HEK293 (cell line): ENCODE measurements at regions not wholly inside any gene's neighbourhood (a gene's known extent, or its start where the extent isn't known, plus 50 kb on each side); places are given as distances from the start of the nearest gene placed in this dataset.

Experiments used
- CTCF ChIA-PET: fragments of 350-600 bp; formaldehyde crosslinking; extraction: SDS; loops from one replicate; lab custom pipeline; 2021; ENCODE audit warnings: antibody characterized with exemption; lab: Yijun Ruan, JAX
- POLR2A ChIA-PET: fragments of 300-600 bp; formaldehyde crosslinking; extraction: SDS; loops from one replicate; lab custom pipeline; 2020; ENCODE audit warnings: antibody characterized with exemption, inconsistent platforms; lab: Yijun Ruan, JAX
- H3K27ac ChIP-seq: fragments of 200-500 bp; sonication (Bioruptor generic); 2 replicates; pipeline ENCODE4 v1.5.1; 2014; ENCODE audit warnings: low read depth, low read length, control low read depth, inconsistent platforms; ENCODE audit errors: extremely low read depth
- H3K36me3 ChIP-seq, 2 experiments: fragments of 200-500 bp in 1 of 2; sonication (Bioruptor generic) in 1 of 2; 1 replicate in 1 of 2; 2 replicates in 1 of 2; pipeline ENCODE4 v1.5.1; 2014 to 2017; ENCODE audit warnings: inconsistent platforms in 2 of 2, low read length in 2 of 2; ENCODE audit not compliant: control insufficient read depth in 2 of 2, insufficient read depth in 1 of 2
- H3K4me1 ChIP-seq: fragments of 200-500 bp; sonication (Bioruptor generic); 2 replicates; pipeline ENCODE4 v1.5.1; 2014; ENCODE audit warnings: mild to moderate bottlenecking, low read length, inconsistent platforms; ENCODE audit not compliant: control insufficient read depth, insufficient read depth
- H3K4me3 ChIP-seq: 2 replicates; pipeline ENCODE4 v1.5.1; 2011; ENCODE audit warnings: low read depth, mild to moderate bottlenecking, control low read depth, low read length, moderate library complexity
- H3K9me3 ChIP-seq: fragments of 200-500 bp; sonication (Bioruptor generic); 2 replicates; pipeline ENCODE4 v1.5.1; 2014; ENCODE audit warnings: low read depth, low read length, inconsistent platforms; ENCODE audit not compliant: control insufficient read depth, insufficient read depth
- GLI2 ChIP-seq: fragments of 450-650 bp; formaldehyde crosslinking; IDR thresholded peaks from 2 replicates; pipeline ENCODE4; 2017; ENCODE audit warnings: missing biosample characterization, missing genetic modification characterization, low read depth, borderline replicate concordance
- GLIS1 ChIP-seq: fragments of 450-650 bp; formaldehyde crosslinking; IDR thresholded peaks from 2 replicates; pipeline ENCODE4 v1.5.1; 2016; ENCODE audit warnings: missing biosample characterization, missing genetic modification characterization
- KLF9 ChIP-seq: fragments of 450-650 bp; formaldehyde crosslinking; IDR thresholded peaks from 2 replicates; pipeline ENCODE4 v1.5.1; 2016; ENCODE audit warnings: missing biosample characterization, missing genetic modification characterization, low read depth
- MZF1 ChIP-seq: fragments of 450-650 bp; formaldehyde crosslinking; IDR thresholded peaks from 2 replicates; pipeline ENCODE4 v1.5.1; 2017; ENCODE audit warnings: missing biosample characterization, missing genetic modification characterization, borderline replicate concordance
- SCRT1 ChIP-seq: fragments of 450-650 bp; formaldehyde crosslinking; IDR thresholded peaks from 2 replicates; pipeline ENCODE4 v1.5.1; 2016; ENCODE audit warnings: missing biosample characterization, missing genetic modification characterization, borderline replicate concordance
- YY1 ChIP-seq: fragments of 450-650 bp; formaldehyde crosslinking; IDR thresholded peaks from 2 replicates; pipeline ENCODE4 v1.5.1; 2018; ENCODE audit warnings: missing biosample characterization, missing genetic modification characterization
- ZBTB17 ChIP-seq: fragments of 450-650 bp; formaldehyde crosslinking; IDR thresholded peaks from 2 replicates; pipeline ENCODE4 v1.5.1; 2016; ENCODE audit warnings: missing biosample characterization, missing genetic modification characterization
- ZBTB21 ChIP-seq: fragments of 450-650 bp; formaldehyde crosslinking; IDR thresholded peaks from 2 replicates; pipeline ENCODE4 v1.5.1; 2017; ENCODE audit warnings: missing biosample characterization, missing genetic modification characterization
- ZNF146 ChIP-seq: fragments of 450-650 bp; formaldehyde crosslinking; IDR thresholded peaks from 2 replicates; pipeline ENCODE4 v1.5.1; 2016; ENCODE audit warnings: missing biosample characterization, missing genetic modification characterization
- ZNF16 ChIP-seq: fragments of 450-650 bp; formaldehyde crosslinking; IDR thresholded peaks from 2 replicates; pipeline ENCODE4 v1.5.1; 2016; ENCODE audit warnings: low read depth, missing biosample characterization, missing genetic modification characterization
- ZNF214 ChIP-seq: fragments of 450-650 bp; formaldehyde crosslinking; IDR thresholded peaks from 2 replicates; pipeline ENCODE4 v1.5.1; 2017; ENCODE audit warnings: missing biosample characterization, mild to moderate bottlenecking, missing genetic modification characterization, borderline replicate concordance
- ZNF266 ChIP-seq: fragments of 450-650 bp; formaldehyde crosslinking; IDR thresholded peaks from 2 replicates; pipeline ENCODE4 v1.5.1; 2016; ENCODE audit warnings: missing biosample characterization, missing genetic modification characterization, low read depth
- ZNF354C ChIP-seq: fragments of 450-650 bp; formaldehyde crosslinking; IDR thresholded peaks from 2 replicates; pipeline ENCODE4 v1.5.1; 2016; ENCODE audit warnings: missing biosample characterization, missing genetic modification characterization, low read depth, borderline replicate concordance
- ZNF391 ChIP-seq: fragments of 450-650 bp; formaldehyde crosslinking; IDR thresholded peaks from 2 replicates; pipeline ENCODE4 v1.5.1; 2016; ENCODE audit warnings: low read depth, missing biosample characterization, missing genetic modification characterization, borderline replicate concordance
- ZNF501 ChIP-seq: fragments of 450-650 bp; formaldehyde crosslinking; IDR thresholded peaks from 2 replicates; pipeline ENCODE4 v1.5.1; 2016; ENCODE audit warnings: missing biosample characterization, missing genetic modification characterization
- ZNF529 ChIP-seq: fragments of 450-650 bp; formaldehyde crosslinking; IDR thresholded peaks from 2 replicates; pipeline ENCODE4 v1.5.1; 2017; ENCODE audit warnings: missing genetic modification characterization, missing biosample characterization; ENCODE audit not compliant: insufficient replicate concordance
- ZNF544 ChIP-seq: fragments of 450-650 bp; formaldehyde crosslinking; IDR thresholded peaks from 2 replicates; pipeline ENCODE4 v1.5.0; 2017; ENCODE audit warnings: missing biosample characterization, missing genetic modification characterization
- ZNF621 ChIP-seq: fragments of 450-650 bp; formaldehyde crosslinking; IDR thresholded peaks from 2 replicates; pipeline ENCODE4 v1.5.1; 2017; ENCODE audit warnings: missing biosample characterization, missing genetic modification characterization
- ZNF658 ChIP-seq: fragments of 450-650 bp; formaldehyde crosslinking; IDR thresholded peaks from 2 replicates; pipeline ENCODE4; 2016; ENCODE audit warnings: missing biosample characterization, missing genetic modification characterization
- ZNF670 ChIP-seq: fragments of 450-650 bp; formaldehyde crosslinking; IDR thresholded peaks from 2 replicates; pipeline ENCODE4 v1.5.1; 2016; ENCODE audit warnings: missing biosample characterization, missing genetic modification characterization, low read depth
- ZNF707 ChIP-seq: fragments of 450-650 bp; formaldehyde crosslinking; IDR thresholded peaks from 2 replicates; pipeline ENCODE4 v1.5.1; 2016; ENCODE audit warnings: missing biosample characterization, missing genetic modification characterization
- ZSCAN23 ChIP-seq: fragments of 450-650 bp; formaldehyde crosslinking; IDR thresholded peaks from 2 replicates; pipeline ENCODE4 v1.5.1; 2016; ENCODE audit warnings: missing biosample characterization, missing genetic modification characterization
- TF ChIP-seq, protein P1 (sequence below): fragments of 450-650 bp; formaldehyde crosslinking; IDR thresholded peaks from 2 replicates; pipeline ENCODE4 v1.5.1; 2016; ENCODE audit warnings: missing biosample characterization, missing genetic modification characterization
- TF ChIP-seq, protein P2 (sequence below): fragments of 450-650 bp; formaldehyde crosslinking; IDR thresholded peaks from 2 replicates; pipeline ENCODE4 v1.5.1; 2017; ENCODE audit warnings: missing biosample characterization, missing genetic modification characterization
- TF ChIP-seq, protein P3 (sequence below): fragments of 450-650 bp; formaldehyde crosslinking; IDR thresholded peaks from 2 replicates; pipeline ENCODE4 v1.5.1; 2016; ENCODE audit warnings: missing biosample characterization, missing genetic modification characterization
- TF ChIP-seq, protein P4 (sequence below): fragments of 450-650 bp; formaldehyde crosslinking; IDR thresholded peaks from 2 replicates; pipeline ENCODE4 v1.5.1; 2017; ENCODE audit warnings: missing biosample characterization, mild to moderate bottlenecking, missing genetic modification characterization, moderate library complexity
- TF ChIP-seq, protein P5 (sequence below): fragments of 450-650 bp; formaldehyde crosslinking; IDR thresholded peaks from 2 replicates; pipeline ENCODE4 v1.5.1; 2016; ENCODE audit warnings: missing biosample characterization, missing genetic modification characterization

DNA sequence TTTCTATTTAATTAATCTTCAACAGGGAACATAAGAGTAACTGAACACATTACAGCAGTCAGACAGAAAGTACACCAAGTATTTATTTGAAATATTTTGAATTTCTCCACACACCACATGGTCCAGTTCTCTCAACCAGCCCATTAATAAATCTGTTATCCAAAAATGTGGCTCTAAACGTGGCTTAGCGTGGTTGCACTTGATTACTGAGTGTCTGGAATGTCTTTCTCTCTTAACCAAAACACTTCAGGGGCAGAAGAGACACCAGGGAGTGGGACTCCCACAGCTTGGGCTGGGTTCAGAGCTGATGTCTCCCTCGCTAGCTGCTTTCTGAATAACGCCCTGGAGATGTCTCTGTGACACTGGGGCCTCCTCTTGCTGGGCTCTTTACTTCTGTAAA is 52.6 kb upstream of the FANCC start:
- Histone ChIP-seq H3K9me3 (no peaks in the 10 kb centered on the region), H3K27ac (no peak overlapping the region), H3K4me1 (peaks cover 5% of the 10 kb centered on the region), H3K4me3 (no peak overlapping the region), H3K36me3 (no peaks in the 10 kb centered on the region)
- TF ChIP-seq ZBTB17: no peak
- TF ChIP-seq GLI2 (tag by site-specific recombination): no peak
- TF ChIP-seq ZNF544 (tag by site-specific recombination): no peak
- TF ChIP-seq MZF1 (tag by site-specific recombination): no peak
- TF ChIP-seq ZNF621 (tag by site-specific recombination): no peak
- TF ChIP-seq, protein P1, sequence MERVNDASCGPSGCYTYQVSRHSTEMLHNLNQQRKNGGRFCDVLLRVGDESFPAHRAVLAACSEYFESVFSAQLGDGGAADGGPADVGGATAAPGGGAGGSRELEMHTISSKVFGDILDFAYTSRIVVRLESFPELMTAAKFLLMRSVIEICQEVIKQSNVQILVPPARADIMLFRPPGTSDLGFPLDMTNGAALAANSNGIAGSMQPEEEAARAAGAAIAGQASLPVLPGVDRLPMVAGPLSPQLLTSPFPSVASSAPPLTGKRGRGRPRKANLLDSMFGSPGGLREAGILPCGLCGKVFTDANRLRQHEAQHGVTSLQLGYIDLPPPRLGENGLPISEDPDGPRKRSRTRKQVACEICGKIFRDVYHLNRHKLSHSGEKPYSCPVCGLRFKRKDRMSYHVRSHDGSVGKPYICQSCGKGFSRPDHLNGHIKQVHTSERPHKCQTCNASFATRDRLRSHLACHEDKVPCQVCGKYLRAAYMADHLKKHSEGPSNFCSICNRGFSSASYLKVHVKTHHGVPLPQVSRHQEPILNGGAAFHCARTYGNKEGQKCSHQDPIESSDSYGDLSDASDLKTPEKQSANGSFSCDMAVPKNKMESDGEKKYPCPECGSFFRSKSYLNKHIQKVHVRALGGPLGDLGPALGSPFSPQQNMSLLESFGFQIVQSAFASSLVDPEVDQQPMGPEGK (tag by site-specific recombination): no peak
- no peak for TF ChIP-seq ZNF16 (tag by site-specific recombination)
- no peak for TF ChIP-seq GLIS1 (tag by site-specific recombination)
- TF ChIP-seq ZBTB21 (tag by site-specific recombination): no peak
- no peak for TF ChIP-seq ZNF391 (tag by site-specific recombination)
- TF ChIP-seq, protein P2, sequence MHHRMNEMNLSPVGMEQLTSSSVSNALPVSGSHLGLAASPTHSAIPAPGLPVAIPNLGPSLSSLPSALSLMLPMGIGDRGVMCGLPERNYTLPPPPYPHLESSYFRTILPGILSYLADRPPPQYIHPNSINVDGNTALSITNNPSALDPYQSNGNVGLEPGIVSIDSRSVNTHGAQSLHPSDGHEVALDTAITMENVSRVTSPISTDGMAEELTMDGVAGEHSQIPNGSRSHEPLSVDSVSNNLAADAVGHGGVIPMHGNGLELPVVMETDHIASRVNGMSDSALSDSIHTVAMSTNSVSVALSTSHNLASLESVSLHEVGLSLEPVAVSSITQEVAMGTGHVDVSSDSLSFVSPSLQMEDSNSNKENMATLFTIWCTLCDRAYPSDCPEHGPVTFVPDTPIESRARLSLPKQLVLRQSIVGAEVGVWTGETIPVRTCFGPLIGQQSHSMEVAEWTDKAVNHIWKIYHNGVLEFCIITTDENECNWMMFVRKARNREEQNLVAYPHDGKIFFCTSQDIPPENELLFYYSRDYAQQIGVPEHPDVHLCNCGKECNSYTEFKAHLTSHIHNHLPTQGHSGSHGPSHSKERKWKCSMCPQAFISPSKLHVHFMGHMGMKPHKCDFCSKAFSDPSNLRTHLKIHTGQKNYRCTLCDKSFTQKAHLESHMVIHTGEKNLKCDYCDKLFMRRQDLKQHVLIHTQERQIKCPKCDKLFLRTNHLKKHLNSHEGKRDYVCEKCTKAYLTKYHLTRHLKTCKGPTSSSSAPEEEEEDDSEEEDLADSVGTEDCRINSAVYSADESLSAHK (tag by site-specific recombination): no peak
- no peak for TF ChIP-seq ZNF146 (tag by site-specific recombination)
- TF ChIP-seq SCRT1 (tag by site-specific recombination): no peak
- no peak for TF ChIP-seq YY1
- TF ChIP-seq, protein P3, sequence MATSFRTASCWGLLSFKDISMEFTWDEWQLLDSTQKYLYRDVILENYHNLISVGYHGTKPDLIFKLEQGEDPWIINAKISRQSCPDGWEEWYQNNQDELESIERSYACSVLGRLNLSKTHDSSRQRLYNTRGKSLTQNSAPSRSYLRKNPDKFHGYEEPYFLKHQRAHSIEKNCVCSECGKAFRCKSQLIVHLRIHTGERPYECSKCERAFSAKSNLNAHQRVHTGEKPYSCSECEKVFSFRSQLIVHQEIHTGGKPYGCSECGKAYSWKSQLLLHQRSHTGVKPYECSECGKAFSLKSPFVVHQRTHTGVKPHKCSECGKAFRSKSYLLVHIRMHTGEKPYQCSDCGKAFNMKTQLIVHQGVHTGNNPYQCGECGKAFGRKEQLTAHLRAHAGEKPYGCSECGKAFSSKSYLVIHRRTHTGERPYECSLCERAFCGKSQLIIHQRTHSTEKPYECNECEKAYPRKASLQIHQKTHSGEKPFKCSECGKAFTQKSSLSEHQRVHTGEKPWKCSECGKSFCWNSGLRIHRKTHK (tag by site-specific recombination): no peak
- TF ChIP-seq, protein P4, sequence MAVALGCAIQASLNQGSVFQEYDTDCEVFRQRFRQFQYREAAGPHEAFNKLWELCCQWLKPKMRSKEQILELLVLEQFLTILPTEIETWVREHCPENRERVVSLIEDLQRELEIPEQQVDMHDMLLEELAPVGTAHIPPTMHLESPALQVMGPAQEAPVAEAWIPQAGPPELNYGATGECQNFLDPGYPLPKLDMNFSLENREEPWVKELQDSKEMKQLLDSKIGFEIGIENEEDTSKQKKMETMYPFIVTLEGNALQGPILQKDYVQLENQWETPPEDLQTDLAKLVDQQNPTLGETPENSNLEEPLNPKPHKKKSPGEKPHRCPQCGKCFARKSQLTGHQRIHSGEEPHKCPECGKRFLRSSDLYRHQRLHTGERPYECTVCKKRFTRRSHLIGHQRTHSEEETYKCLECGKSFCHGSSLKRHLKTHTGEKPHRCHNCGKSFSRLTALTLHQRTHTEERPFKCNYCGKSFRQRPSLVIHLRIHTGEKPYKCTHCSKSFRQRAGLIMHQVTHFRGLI (tag by site-specific recombination): no peak
- TF ChIP-seq ZNF501: no peak
- ChIA-PET CTCF (no interaction called here), POLR2A (no interaction called here)

DNA sequence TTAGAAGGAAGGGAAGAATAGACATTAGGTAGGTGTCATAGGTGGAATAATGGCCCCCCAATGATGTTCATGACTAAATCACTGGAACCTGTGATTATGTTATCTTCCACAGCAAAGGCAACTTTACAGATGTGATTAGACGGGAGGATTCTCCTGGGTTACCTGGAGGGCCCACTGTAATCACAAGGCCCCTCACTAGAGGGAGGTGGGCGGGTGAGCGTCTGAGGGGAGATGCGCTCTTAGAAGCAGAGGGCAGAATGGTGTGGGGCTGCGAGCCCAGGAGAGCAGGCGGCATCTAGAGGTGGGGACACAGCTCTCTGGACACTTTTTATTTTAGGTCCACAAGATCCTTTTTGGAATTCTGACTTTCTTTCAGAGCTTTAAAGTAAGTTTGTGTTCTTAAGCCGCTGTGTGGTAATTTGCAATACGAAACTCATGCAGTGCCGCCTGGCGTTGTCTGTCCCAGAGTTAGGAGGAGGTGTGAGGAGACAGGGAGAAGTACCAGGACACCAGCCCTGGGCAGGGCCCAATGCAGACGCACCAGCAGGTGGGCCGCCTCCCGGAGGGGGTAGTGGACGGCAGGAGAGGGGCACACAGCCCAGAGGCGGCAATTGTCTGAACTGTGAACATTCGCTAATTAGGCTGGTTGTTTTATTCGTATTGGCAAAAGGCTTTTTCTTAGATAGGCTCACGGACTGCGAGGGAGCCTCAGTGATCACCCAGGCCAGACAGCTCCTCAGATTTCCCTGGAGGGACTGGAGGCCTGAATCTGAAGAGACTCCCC is 51.1 kb upstream of the FANCC start:
- no peak overlapping the region for H3K27ac ChIP-seq
- H3K4me1 ChIP-seq: peaks cover 5% of the 10 kb centered on the region
- H3K4me3 ChIP-seq: no peak overlapping the region
- ChIA-PET POLR2A (no interaction called here), CTCF (interaction anchor here (1.4 kb wide), 1 partner anchor 13 kb away, joined by 3 read pairs; no protein-coding TSS in a partner anchor)
- H3K9me3 ChIP-seq: no peaks in the 10 kb centered on the region
- H3K36me3 ChIP-seq: no peaks in the 10 kb centered on the region
- no peak for TF ChIP-seq SCRT1 (tag by site-specific recombination)
- TF ChIP-seq ZNF670 (tag by site-specific recombination): no peak
- TF ChIP-seq ZNF529: no peak
- no peak for TF ChIP-seq ZSCAN23 (tag by site-specific recombination)
- no peak for TF ChIP-seq ZNF658 (tag by site-specific recombination)
- no peak for TF ChIP-seq KLF9 (tag by site-specific recombination)
- TF ChIP-seq ZNF214 (tag by site-specific recombination): no peak
- TF ChIP-seq ZNF354C (tag by site-specific recombination): no peak
- TF ChIP-seq ZNF707 (tag by site-specific recombination): no peak
- no peak for TF ChIP-seq ZNF266 (tag by site-specific recombination)
- TF ChIP-seq MZF1 (tag by site-specific recombination): no peak
- TF ChIP-seq, protein P5, sequence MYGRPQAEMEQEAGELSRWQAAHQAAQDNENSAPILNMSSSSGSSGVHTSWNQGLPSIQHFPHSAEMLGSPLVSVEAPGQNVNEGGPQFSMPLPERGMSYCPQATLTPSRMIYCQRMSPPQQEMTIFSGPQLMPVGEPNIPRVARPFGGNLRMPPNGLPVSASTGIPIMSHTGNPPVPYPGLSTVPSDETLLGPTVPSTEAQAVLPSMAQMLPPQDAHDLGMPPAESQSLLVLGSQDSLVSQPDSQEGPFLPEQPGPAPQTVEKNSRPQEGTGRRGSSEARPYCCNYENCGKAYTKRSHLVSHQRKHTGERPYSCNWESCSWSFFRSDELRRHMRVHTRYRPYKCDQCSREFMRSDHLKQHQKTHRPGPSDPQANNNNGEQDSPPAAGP (tag by site-specific recombination): no peak
